Common myeloid progenitor, CD34-positive (primary cell): ENCODE measurements at regions not wholly inside any gene's neighbourhood (a gene's known extent, or its start where the extent isn't known, plus 50 kb on each side); places are given as distances from the start of the nearest gene placed in this dataset.

ENCODE experiments used
- CTCF ChIA-PET: fragments of 350-600 bp; sonication (Branson Sonifier 250); formaldehyde crosslinking; loops from one replicate; lab custom pipeline; 2021; ENCODE audit warnings: antibody characterized with exemption; lab: Charles Lee
- POLR2A ChIA-PET: fragments of 350-600 bp; sonication (Branson Sonifier 250); formaldehyde crosslinking; loops from one replicate; lab custom pipeline; 2021; ENCODE audit warnings: antibody characterized with exemption; lab: Charles Lee
- DNase-seq, 3 donors: peaks; one replicate each; pipeline versions ENCODE4 v3.0.0 to v3.0.0-alpha.2; 2013
- H3K27ac ChIP-seq, 2 experiments: 1 replicate in 1 of 2; 2 replicates in 1 of 2; pipeline ENCODE4 v1.7.0; 2013; ENCODE audit warnings: inconsistent platforms in 2 of 2, low read length in 2 of 2, mild to moderate bottlenecking in 2 of 2, low read depth in 1 of 2, moderate library complexity in 1 of 2; ENCODE audit not compliant: severe bottlenecking in 2 of 2, insufficient read depth in 1 of 2, poor library complexity in 1 of 2
- H3K27me3 ChIP-seq, 5 experiments: replicated peaks in 2 of 5; 1 replicate in 3 of 5; 2 replicates in 2 of 5; pipeline versions ENCODE4 v1.6.1 to v1.7.0; 2013; ENCODE audit warnings: low read length in 4 of 5, mild to moderate bottlenecking in 2 of 5, moderate library complexity in 2 of 5, inconsistent platforms in 1 of 5; ENCODE audit not compliant: insufficient read depth in 5 of 5, control insufficient read depth in 4 of 5
- H3K36me3 ChIP-seq, 4 experiments: 1 replicate in 2 of 4; 2 replicates in 2 of 4; pipeline versions ENCODE4 v1.6.1 to v1.7.0; 2013; ENCODE audit warnings: low read length in 3 of 4, control low read depth in 1 of 4, mild to moderate bottlenecking in 1 of 4; ENCODE audit not compliant: control insufficient read depth in 4 of 4, insufficient read depth in 4 of 4
- H3K4me1 ChIP-seq, 4 experiments: 1 replicate in 3 of 4; 2 replicates in 1 of 4; pipeline versions ENCODE4 v1.6.1 to v1.7.1; 2013; ENCODE audit warnings: low read length in 3 of 4, mild to moderate bottlenecking in 3 of 4, control low read depth in 1 of 4, inconsistent platforms in 1 of 4, moderate library complexity in 1 of 4; ENCODE audit not compliant: control insufficient read depth in 4 of 4, insufficient read depth in 4 of 4; ENCODE audit errors: control extremely low read depth in 1 of 4
- H3K4me3 ChIP-seq, 7 experiments: 1 replicate in 4 of 7; 2 replicates in 3 of 7; pipeline versions ENCODE4 v1.5.1 to v1.7.0; 2013; ENCODE audit warnings: mild to moderate bottlenecking in 7 of 7, low read length in 6 of 7, moderate library complexity in 6 of 7, inconsistent platforms in 2 of 7, low read depth in 2 of 7, control low read depth in 1 of 7; ENCODE audit not compliant: insufficient read depth in 4 of 7, control insufficient read depth in 1 of 7; ENCODE audit errors: extremely low read depth in 1 of 7
- H3K9me3 ChIP-seq, 5 experiments: 1 replicate in 4 of 5; 2 replicates in 1 of 5; pipeline versions ENCODE4 v1.6.1 to v1.7.1; 2013; ENCODE audit warnings: low read length in 4 of 5, mild to moderate bottlenecking in 2 of 5, inconsistent platforms in 1 of 5, low read depth in 1 of 5, moderate library complexity in 1 of 5; ENCODE audit not compliant: control insufficient read depth in 4 of 5, insufficient read depth in 2 of 5; ENCODE audit errors: control extremely low read depth in 1 of 5
- WGBS: methylation state at CpG from one replicate; pipeline ENCODE4 v1.1.5; 2013; ENCODE audit not compliant: insufficient coverage; 5-methylcytosine and 5-hydroxymethylcytosine counted together

GRCh38 chr3:117447419-117447818 lies 737.8 kb downstream of the TUSC7 start:
- POLR2A ChIA-PET: no interaction called here
- no peak for DNase-seq
- H3K4me3 ChIP-seq: no peak overlapping the region
- no peak overlapping the region for H3K27ac ChIP-seq
- H3K9me3 ChIP-seq: no peaks in the 10 kb centered on the region
- no peaks in the 10 kb centered on the region for H3K4me1 ChIP-seq
- H3K36me3 ChIP-seq: no peaks in the 10 kb centered on the region
- WGBS: 100% methylated on average over 3 of the region's 4 CpGs
- H3K27me3 ChIP-seq: no peaks in the 10 kb centered on the region
- CTCF ChIA-PET: interaction anchor here (1.0 kb wide), 1 partner anchor 8 kb away, joined by 6 read pairs; no protein-coding TSS in a partner anchor

GRCh38 chr3:117450026-117450425 lies 740.4 kb downstream of the TUSC7 start:
- no peaks in the 10 kb centered on the region for H3K36me3 ChIP-seq
- POLR2A ChIA-PET: no interaction called here
- no peak overlapping the region for H3K4me3 ChIP-seq
- H3K27ac ChIP-seq: no peak overlapping the region
- CTCF ChIA-PET: interaction anchor here (1.5 to 1.9 kb wide), 2 partner anchors 10 to 12 kb away, joined by 4 to 6 read pairs; no protein-coding TSS in a partner anchor
- H3K9me3 ChIP-seq: no peaks in the 10 kb centered on the region
- DNase-seq: no peak
- peaks cover 0 to 4% (median 2%) of the 10 kb centered on the region in 4 experiments for H3K4me1 ChIP-seq
- no CpG with 5 or more reads among the region's 4 CpGs for WGBS
- no peaks in the 10 kb centered on the region for H3K27me3 ChIP-seq

- no peaks in the 10 kb centered on the region for H3K27me3 ChIP-seq
- peaks cover 0 to 4% (median 3%) of the 10 kb centered on the region in 4 experiments for H3K4me1 ChIP-seq
- POLR2A ChIA-PET: no interaction called here
- H3K4me3 ChIP-seq: no peak overlapping the region
- CTCF ChIA-PET: interaction anchor here (0.9 kb wide), 1 partner anchor 72 kb away, joined by 3 read pairs; no protein-coding TSS in a partner anchor
- DNase-seq: peak in 2 of 3 donors; percentile 55 to 59
- H3K36me3 ChIP-seq: no peaks in the 10 kb centered on the region
- no CpG with 5 or more reads among the region's 1 CpG for WGBS
- no peak overlapping the region for H3K27ac ChIP-seq
- H3K9me3 ChIP-seq: no peaks in the 10 kb centered on the region
Observed at GRCh38 chr3:117454254-117454653, 744.7 kb downstream of the TUSC7 start.

GRCh38 chr3:117454908-117455307 lies 745.3 kb downstream of the TUSC7 start:
- no peak overlapping the region for H3K27ac ChIP-seq
- no peak for DNase-seq
- H3K27me3 ChIP-seq: no peaks in the 10 kb centered on the region
- H3K4me3 ChIP-seq: no peak overlapping the region
- H3K36me3 ChIP-seq: no peaks in the 10 kb centered on the region
- 95% methylated on average over 5 of the region's 5 CpGs for WGBS
- ChIA-PET CTCF (interaction anchor here (0.9 kb wide), 1 partner anchor 47 kb away, joined by 3 read pairs; no protein-coding TSS in a partner anchor), POLR2A (interaction anchor here (0.6 kb wide), 1 partner anchor 233 kb away, joined by 4 read pairs; no protein-coding TSS in a partner anchor)
- no peaks in the 10 kb centered on the region for H3K9me3 ChIP-seq
- H3K4me1 ChIP-seq: peaks cover 0 to 4% (median 3%) of the 10 kb centered on the region in 4 experiments

- DNase-seq: no peak
- no peak overlapping the region for H3K4me3 ChIP-seq
- no peak overlapping the region for H3K27ac ChIP-seq
- H3K36me3 ChIP-seq: no peaks in the 10 kb centered on the region
- WGBS: 89% methylated on average over 5 of the region's 6 CpGs
- ChIA-PET CTCF (interaction anchor here (0.8 kb wide), 1 partner anchor 437 kb away, joined by 3 read pairs; no protein-coding TSS in a partner anchor), POLR2A (no interaction called here)
- H3K27me3 ChIP-seq: no peaks in the 10 kb centered on the region
- no peaks in the 10 kb centered on the region for H3K9me3 ChIP-seq
- peaks cover 0 to 4% (median 3%) of the 10 kb centered on the region in 4 experiments for H3K4me1 ChIP-seq
Observed at GRCh38 chr3:117455782-117456181, 746.2 kb downstream of the TUSC7 start.

GRCh38 chr3:117463276-117464115 lies 753.9 kb downstream of the TUSC7 start:
- Histone ChIP-seq H3K9me3 (no peaks in the 10 kb centered on the region), H3K4me1 (peaks cover 0 to 2% (median 0%) of the 10 kb centered on the region in 4 experiments), H3K27ac (no peak overlapping the region), H3K27me3 (no peaks in the 10 kb centered on the region), H3K4me3 (no peak overlapping the region), H3K36me3 (no peaks in the 10 kb centered on the region)
- CTCF ChIA-PET: no interaction called here
- WGBS: no CpG with 5 or more reads among the region's 1 CpG
- DNase-seq: no peak
- POLR2A ChIA-PET: no interaction called here

- WGBS: no CpG with 5 or more reads among the region's 1 CpG
- CTCF ChIA-PET: no interaction called here
Observed at GRCh38 chr3:117471831-117472230, 762.3 kb downstream of the TUSC7 start.

More at GRCh38 chr3:117471831-117472230, 762.3 kb downstream of the TUSC7 start:
- Histone ChIP-seq H3K9me3 (no peaks in the 10 kb centered on the region), H3K4me3 (no peak overlapping the region), H3K27ac (no peak overlapping the region), H3K36me3 (no peaks in the 10 kb centered on the region), H3K27me3 (no peaks in the 10 kb centered on the region), H3K4me1 (no peaks in the 10 kb centered on the region)
- no peak for DNase-seq
- POLR2A ChIA-PET: no interaction called here
